ENCODE measurements at regions not wholly inside any gene's neighbourhood (a gene's known extent, or its start where the extent isn't known, plus 50 kb on each side); places are given as distances from the start of the nearest gene placed in this dataset.
A peak's percentile ranks its signal among the peaks of the same experiment; 100 is the strongest.

GRCh38 chr6:146881228-146882181 lies 282.7 kb downstream of the ADGB start:
- H3K27ac Mint-ChIP-seq, result no peak overlapping the region
- peaks cover 21% of the 10 kb centered on the region for H3K27me3 Mint-ChIP-seq
- H3K36me3 Mint-ChIP-seq (ENCODE audit: low read depth), result no peaks in the 10 kb centered on the region
- H3K9me3 Mint-ChIP-seq, result peaks cover 7% of the 10 kb centered on the region
- H3K4me3 Mint-ChIP-seq, result no peak overlapping the region
- peaks cover 29% of the 10 kb centered on the region for H3K4me1 Mint-ChIP-seq (ENCODE audit: low read depth)

GRCh38 chr6:146883640-146884531 lies 285.1 kb downstream of the ADGB start:
- peaks cover 6% of the 10 kb centered on the region for H3K9me3 Mint-ChIP-seq
- no peak overlapping the region for H3K4me3 Mint-ChIP-seq
- peaks cover 5% of the 10 kb centered on the region for H3K4me1 Mint-ChIP-seq (ENCODE audit: low read depth)
- H3K36me3 Mint-ChIP-seq (ENCODE audit: low read depth), result no peaks in the 10 kb centered on the region
- H3K27ac Mint-ChIP-seq, result no peak overlapping the region
- H3K27me3 Mint-ChIP-seq, result peaks cover 25% of the 10 kb centered on the region

GRCh38 chr6:146884728-146885127 lies 286.0 kb downstream of the ADGB start:
- H3K27ac Mint-ChIP-seq, result no peak overlapping the region
- peaks cover 25% of the 10 kb centered on the region for H3K27me3 Mint-ChIP-seq
- H3K4me1 Mint-ChIP-seq (ENCODE audit: low read depth), result no peaks in the 10 kb centered on the region
- H3K36me3 Mint-ChIP-seq (ENCODE audit: low read depth), result no peaks in the 10 kb centered on the region
- no peaks in the 10 kb centered on the region for H3K9me3 Mint-ChIP-seq
- H3K4me3 Mint-ChIP-seq, result no peak overlapping the region

- no peak overlapping the region for H3K27ac Mint-ChIP-seq
- no peaks in the 10 kb centered on the region for H3K4me1 Mint-ChIP-seq (ENCODE audit: low read depth)
- H3K36me3 Mint-ChIP-seq (ENCODE audit: low read depth), result no peaks in the 10 kb centered on the region
- H3K9me3 Mint-ChIP-seq, result no peaks in the 10 kb centered on the region
- H3K4me3 Mint-ChIP-seq, result no peak overlapping the region
- H3K27me3 Mint-ChIP-seq, result peaks cover 23% of the 10 kb centered on the region
These were observed 287.1 kb downstream of the ADGB start for GRCh38 chr6:146885708-146886457.

GRCh38 chr6:146886587-146887446 lies 288.0 kb downstream of the ADGB start:
- no peaks in the 10 kb centered on the region for H3K36me3 Mint-ChIP-seq (ENCODE audit: low read depth)
- H3K27ac Mint-ChIP-seq, result no peak overlapping the region
- peaks cover 14% of the 10 kb centered on the region for H3K27me3 Mint-ChIP-seq
- H3K4me3 Mint-ChIP-seq, result no peak overlapping the region
- no peaks in the 10 kb centered on the region for H3K9me3 Mint-ChIP-seq
- no peaks in the 10 kb centered on the region for H3K4me1 Mint-ChIP-seq (ENCODE audit: low read depth)

- Mint-ChIP-seq H3K36me3 (ENCODE audit: low read depth) (no peaks in the 10 kb centered on the region), H3K4me1 (ENCODE audit: low read depth) (peaks cover 4% of the 10 kb centered on the region), H3K4me3 (no peak overlapping the region), H3K9me3 (no peaks in the 10 kb centered on the region), H3K27me3 (peaks cover 13% of the 10 kb centered on the region), H3K27ac (no peak overlapping the region)
These were observed 288.8 kb downstream of the ADGB start for GRCh38 chr6:146887447-146888077.

- Mint-ChIP-seq H3K27ac (no peak overlapping the region), H3K9me3 (no peaks in the 10 kb centered on the region), H3K4me3 (no peak overlapping the region), H3K4me1 (ENCODE audit: low read depth) (peaks cover 6% of the 10 kb centered on the region), H3K36me3 (ENCODE audit: low read depth) (no peaks in the 10 kb centered on the region), H3K27me3 (peaks cover 13% of the 10 kb centered on the region)
These were observed 290.5 kb downstream of the ADGB start for GRCh38 chr6:146889303-146889702.

GRCh38 chr6:146890172-146890571 lies 291.4 kb downstream of the ADGB start:
- Mint-ChIP-seq H3K27ac (no peak overlapping the region), H3K27me3 (peaks cover 15% of the 10 kb centered on the region), H3K4me3 (no peak overlapping the region), H3K36me3 (ENCODE audit: low read depth) (no peaks in the 10 kb centered on the region), H3K9me3 (no peaks in the 10 kb centered on the region), H3K4me1 (ENCODE audit: low read depth) (peaks cover 6% of the 10 kb centered on the region)

GRCh38 chr6:146890644-146891434 lies 292.1 kb downstream of the ADGB start:
- H3K27me3 Mint-ChIP-seq, result peaks cover 12% of the 10 kb centered on the region

GRCh38 chr6:146891615-146892265 lies 293.0 kb downstream of the ADGB start:
- Mint-ChIP-seq H3K36me3 (ENCODE audit: low read depth) (no peaks in the 10 kb centered on the region), H3K4me1 (ENCODE audit: low read depth) (peaks cover 6% of the 10 kb centered on the region), H3K27me3 (peaks cover 7% of the 10 kb centered on the region), H3K9me3 (no peaks in the 10 kb centered on the region), H3K4me3 (no peak overlapping the region), H3K27ac (no peak overlapping the region)

More at GRCh38 chr6:146890644-146891434, 292.1 kb downstream of the ADGB start:
- Mint-ChIP-seq H3K4me1 (ENCODE audit: low read depth) (peaks cover 6% of the 10 kb centered on the region), H3K4me3 (no peak overlapping the region), H3K27ac (no peak overlapping the region), H3K36me3 (ENCODE audit: low read depth) (no peaks in the 10 kb centered on the region), H3K9me3 (no peaks in the 10 kb centered on the region)

- Mint-ChIP-seq H3K36me3 (ENCODE audit: low read depth) (no peaks in the 10 kb centered on the region), H3K9me3 (no peaks in the 10 kb centered on the region), H3K4me1 (ENCODE audit: low read depth) (peaks cover 6% of the 10 kb centered on the region), H3K4me3 (no peak overlapping the region), H3K27me3 (peaks cover 3% of the 10 kb centered on the region), H3K27ac (no peak overlapping the region)
These were observed 293.5 kb downstream of the ADGB start for GRCh38 chr6:146892283-146892612.

- Mint-ChIP-seq H3K27ac (peak overlapping the region; percentile 21), H3K9me3 (no peaks in the 10 kb centered on the region), H3K36me3 (ENCODE audit: low read depth) (no peaks in the 10 kb centered on the region), H3K4me3 (no peak overlapping the region), H3K27me3 (peaks cover 3% of the 10 kb centered on the region), H3K4me1 (ENCODE audit: low read depth) (peaks cover 6% of the 10 kb centered on the region)
These were observed 294.0 kb downstream of the ADGB start for GRCh38 chr6:146892613-146893401.
